ENCODE measurements at regions not wholly inside any gene's neighbourhood (a gene's known extent, or its start where the extent isn't known, plus 50 kb on each side); places are given as distances from the start of the nearest gene placed in this dataset.
"Not testable (repeated sequence)": the region's sequence is repeated elsewhere in the genome, so short reads cannot be mapped to it uniquely, and the experiment has no call there.

- no peak overlapping the region for H4K8ac ChIP-seq (ENCODE audit: low read depth, low read length)
- H3K4me1 ChIP-seq (ENCODE audit: control insufficient read depth, low read depth, low read length), result no peaks in the 10 kb centered on the region
- H3K56ac ChIP-seq (ENCODE audit: low read length), result no peak overlapping the region
- no peak overlapping the region for H3K18ac ChIP-seq (ENCODE audit: low read length)
- DNase-seq, result no peak
- no peak overlapping the region for H3K4ac ChIP-seq (ENCODE audit: low read depth, low read length)
- no peak overlapping the region for H2BK5ac ChIP-seq (ENCODE audit: low read length)
- no peak overlapping the region for H2BK15ac ChIP-seq (replicated peaks; ENCODE audit: low read depth)
- no peaks in the 10 kb centered on the region for H3K36me3 ChIP-seq (ENCODE audit: control insufficient read depth, insufficient read depth, low read length)
- no peak overlapping the region for H2AK5ac ChIP-seq (ENCODE audit: low read length)
- H3K79me2 ChIP-seq (ENCODE audit: control insufficient read depth, insufficient read depth, low read length), result no peaks in the 10 kb centered on the region
- no peaks in the 10 kb centered on the region for H3K79me1 ChIP-seq (ENCODE audit: low read length)
- no peak overlapping the region for H3K9ac ChIP-seq (ENCODE audit: low read length)
- no peak overlapping the region for H3K4me2 ChIP-seq (ENCODE audit: low read length)
- no peaks in the 10 kb centered on the region for H3K27me3 ChIP-seq (ENCODE audit: insufficient read depth, low read length, poor library complexity)
- no peak overlapping the region for H3K23ac ChIP-seq (ENCODE audit: low read length)
- H4K5ac ChIP-seq (ENCODE audit: low read length), result no peak overlapping the region
- no peak overlapping the region for H2BK120ac ChIP-seq (ENCODE audit: low read depth, low read length)
- no peak overlapping the region for H3K4me3 ChIP-seq (ENCODE audit: low read length)
- H3K27ac ChIP-seq (ENCODE audit: low read depth, low read length), result no peak overlapping the region
These were observed 1513.9 kb upstream of the PCDH10 start for GRCh38 chr4:131635191-131635590.

GRCh38 chr4:131638781-131639180 lies 1510.3 kb upstream of the PCDH10 start:
- no peaks in the 10 kb centered on the region for H3K27me3 ChIP-seq (ENCODE audit: insufficient read depth, low read length, poor library complexity)
- no peak for DNase-seq
- WGBS (ENCODE audit: extremely low coverage, insufficient coverage, low lambda C conversion rate), result no CpG with 5 or more reads among the region's 2 CpGs

GRCh38 chr4:131644619-131645018 lies 1504.5 kb upstream of the PCDH10 start:
- peak; percentile 88 for DNase-seq
- no peaks in the 10 kb centered on the region for H3K36me3 ChIP-seq (ENCODE audit: control insufficient read depth, insufficient read depth, low read length)
- H3K4me1 ChIP-seq (ENCODE audit: control insufficient read depth, low read depth, low read length), result no peaks in the 10 kb centered on the region
- no peak overlapping the region for H2BK120ac ChIP-seq (ENCODE audit: low read depth, low read length)
- no peak overlapping the region for H3K18ac ChIP-seq (ENCODE audit: low read length)
- no peak overlapping the region for H2AK5ac ChIP-seq (ENCODE audit: low read length)
- H3K79me2 ChIP-seq (ENCODE audit: control insufficient read depth, insufficient read depth, low read length), result no peaks in the 10 kb centered on the region
- H3K4me2 ChIP-seq (ENCODE audit: low read length), result no peak overlapping the region
- no peak overlapping the region for H3K56ac ChIP-seq (ENCODE audit: low read length)
- no peak overlapping the region for H3K27ac ChIP-seq (ENCODE audit: low read depth, low read length)
- H3K79me1 ChIP-seq (ENCODE audit: low read length), result no peaks in the 10 kb centered on the region
- WGBS (ENCODE audit: extremely low coverage, insufficient coverage, low lambda C conversion rate), result no CpG with 5 or more reads among the region's 1 CpG
- H2BK5ac ChIP-seq (ENCODE audit: low read length), result no peak overlapping the region
- no peaks in the 10 kb centered on the region for H3K27me3 ChIP-seq (ENCODE audit: insufficient read depth, low read length, poor library complexity)
- no peak overlapping the region for H3K4me3 ChIP-seq (ENCODE audit: low read length)
- H3K23ac ChIP-seq (ENCODE audit: low read length), result no peak overlapping the region
- no peak overlapping the region for H4K5ac ChIP-seq (ENCODE audit: low read length)
- no peak overlapping the region for H3K9ac ChIP-seq (ENCODE audit: low read length)
- no peak overlapping the region for H2BK15ac ChIP-seq (replicated peaks; ENCODE audit: low read depth)
- no peak overlapping the region for H3K4ac ChIP-seq (ENCODE audit: low read depth, low read length)
- no peak overlapping the region for H4K8ac ChIP-seq (ENCODE audit: low read depth, low read length)

More at GRCh38 chr4:131638781-131639180, 1510.3 kb upstream of the PCDH10 start:
- no peaks in the 10 kb centered on the region for H3K79me1 ChIP-seq (ENCODE audit: low read length)
- H3K9ac ChIP-seq (ENCODE audit: low read length), result no peak overlapping the region
- H3K27ac ChIP-seq (ENCODE audit: low read depth, low read length), result no peak overlapping the region
- no peak overlapping the region for H2BK120ac ChIP-seq (ENCODE audit: low read depth, low read length)
- H3K4me2 ChIP-seq (ENCODE audit: low read length), result no peak overlapping the region
- H4K5ac ChIP-seq (ENCODE audit: low read length), result no peak overlapping the region
- H3K23ac ChIP-seq (ENCODE audit: low read length), result no peak overlapping the region
- no peaks in the 10 kb centered on the region for H3K79me2 ChIP-seq (ENCODE audit: control insufficient read depth, insufficient read depth, low read length)
- H4K8ac ChIP-seq (ENCODE audit: low read depth, low read length), result no peak overlapping the region
- H2BK5ac ChIP-seq (ENCODE audit: low read length), result no peak overlapping the region
- H3K4me1 ChIP-seq (ENCODE audit: control insufficient read depth, low read depth, low read length), result no peaks in the 10 kb centered on the region
- no peaks in the 10 kb centered on the region for H3K36me3 ChIP-seq (ENCODE audit: control insufficient read depth, insufficient read depth, low read length)
- no peak overlapping the region for H3K4me3 ChIP-seq (ENCODE audit: low read length)
- H2AK5ac ChIP-seq (ENCODE audit: low read length), result no peak overlapping the region
- no peak overlapping the region for H3K56ac ChIP-seq (ENCODE audit: low read length)
- no peak overlapping the region for H2BK15ac ChIP-seq (replicated peaks; ENCODE audit: low read depth)
- H3K18ac ChIP-seq (ENCODE audit: low read length), result no peak overlapping the region
- H3K4ac ChIP-seq (ENCODE audit: low read depth, low read length), result no peak overlapping the region

GRCh38 chr4:131649227-131649626 lies 1499.9 kb upstream of the PCDH10 start:
- H3K18ac ChIP-seq (ENCODE audit: low read length), result no peak overlapping the region
- no peak overlapping the region for H2BK120ac ChIP-seq (ENCODE audit: low read depth, low read length)
- H4K5ac ChIP-seq (ENCODE audit: low read length), result no peak overlapping the region
- H3K27ac ChIP-seq (ENCODE audit: low read depth, low read length), result no peak overlapping the region
- no peaks in the 10 kb centered on the region for H3K79me2 ChIP-seq (ENCODE audit: control insufficient read depth, insufficient read depth, low read length)
- H2AK5ac ChIP-seq (ENCODE audit: low read length), result no peak overlapping the region
- no peak overlapping the region for H3K4me2 ChIP-seq (ENCODE audit: low read length)
- H4K8ac ChIP-seq (ENCODE audit: low read depth, low read length), result no peak overlapping the region
- DNase-seq, result no peak
- H3K56ac ChIP-seq (ENCODE audit: low read length), result no peak overlapping the region
- H3K4ac ChIP-seq (ENCODE audit: low read depth, low read length), result no peak overlapping the region
- H3K27me3 ChIP-seq (ENCODE audit: insufficient read depth, low read length, poor library complexity), result no peaks in the 10 kb centered on the region
- H3K9ac ChIP-seq (ENCODE audit: low read length), result no peak overlapping the region
- no peak overlapping the region for H3K23ac ChIP-seq (ENCODE audit: low read length)
- H3K36me3 ChIP-seq (ENCODE audit: control insufficient read depth, insufficient read depth, low read length), result no peaks in the 10 kb centered on the region
- no peak overlapping the region for H3K4me3 ChIP-seq (ENCODE audit: low read length)
- H2BK15ac ChIP-seq (replicated peaks; ENCODE audit: low read depth), result no peak overlapping the region
- no peaks in the 10 kb centered on the region for H3K79me1 ChIP-seq (ENCODE audit: low read length)
- 100% methylated on average over 1 of the region's 2 CpGs for WGBS (ENCODE audit: extremely low coverage, insufficient coverage, low lambda C conversion rate)
- H3K4me1 ChIP-seq (ENCODE audit: control insufficient read depth, low read depth, low read length), result no peaks in the 10 kb centered on the region
- no peak overlapping the region for H2BK5ac ChIP-seq (ENCODE audit: low read length)

- no peak overlapping the region for H2AK5ac ChIP-seq (ENCODE audit: low read length)
- H2BK15ac ChIP-seq (replicated peaks; ENCODE audit: low read depth), result no peak overlapping the region
- H3K4me3 ChIP-seq (ENCODE audit: low read length), result no peak overlapping the region
- no peak overlapping the region for H3K4me2 ChIP-seq (ENCODE audit: low read length)
- H4K5ac ChIP-seq (ENCODE audit: low read length), result no peak overlapping the region
- H3K18ac ChIP-seq (ENCODE audit: low read length), result no peak overlapping the region
- H2BK5ac ChIP-seq (ENCODE audit: low read length), result no peak overlapping the region
- H3K79me1 ChIP-seq (ENCODE audit: low read length), result no peaks in the 10 kb centered on the region
- WGBS (ENCODE audit: extremely low coverage, insufficient coverage, low lambda C conversion rate), result no CpG with 5 or more reads among the region's 2 CpGs
- H2BK120ac ChIP-seq (ENCODE audit: low read depth, low read length), result no peak overlapping the region
- no peaks in the 10 kb centered on the region for H3K36me3 ChIP-seq (ENCODE audit: control insufficient read depth, insufficient read depth, low read length)
- H3K9ac ChIP-seq (ENCODE audit: low read length), result no peak overlapping the region
- no peak overlapping the region for H3K4ac ChIP-seq (ENCODE audit: low read depth, low read length)
- H4K8ac ChIP-seq (ENCODE audit: low read depth, low read length), result no peak overlapping the region
- no peak overlapping the region for H3K23ac ChIP-seq (ENCODE audit: low read length)
- H3K56ac ChIP-seq (ENCODE audit: low read length), result no peak overlapping the region
- no peaks in the 10 kb centered on the region for H3K79me2 ChIP-seq (ENCODE audit: control insufficient read depth, insufficient read depth, low read length)
- no peaks in the 10 kb centered on the region for H3K4me1 ChIP-seq (ENCODE audit: control insufficient read depth, low read depth, low read length)
- DNase-seq, result no peak
- H3K27me3 ChIP-seq (ENCODE audit: insufficient read depth, low read length, poor library complexity), result no peaks in the 10 kb centered on the region
- no peak overlapping the region for H3K27ac ChIP-seq (ENCODE audit: low read depth, low read length)
These were observed 1498.1 kb upstream of the PCDH10 start for GRCh38 chr4:131650951-131651350.

GRCh38 chr4:131683314-131683713 lies 1465.8 kb upstream of the PCDH10 start:
- not testable (repeated sequence) for H4K5ac ChIP-seq (ENCODE audit: low read length); H3K56ac ChIP-seq (ENCODE audit: low read length); H4K8ac ChIP-seq (ENCODE audit: low read depth, low read length); H3K18ac ChIP-seq (ENCODE audit: low read length); H2BK5ac ChIP-seq (ENCODE audit: low read length); H3K79me2 ChIP-seq (ENCODE audit: control insufficient read depth, insufficient read depth, low read length); H3K4ac ChIP-seq (ENCODE audit: low read depth, low read length); H3K4me3 ChIP-seq (ENCODE audit: low read length); H2BK120ac ChIP-seq (ENCODE audit: low read depth, low read length); H2BK15ac ChIP-seq (replicated peaks; ENCODE audit: low read depth); H3K27ac ChIP-seq (ENCODE audit: low read depth, low read length); H3K4me1 ChIP-seq (ENCODE audit: control insufficient read depth, low read depth, low read length); H2AK5ac ChIP-seq (ENCODE audit: low read length); H3K36me3 ChIP-seq (ENCODE audit: control insufficient read depth, insufficient read depth, low read length); H3K23ac ChIP-seq (ENCODE audit: low read length); H3K79me1 ChIP-seq (ENCODE audit: low read length); H3K9ac ChIP-seq (ENCODE audit: low read length); H3K27me3 ChIP-seq (ENCODE audit: insufficient read depth, low read length, poor library complexity); H3K4me2 ChIP-seq (ENCODE audit: low read length)
- WGBS (ENCODE audit: extremely low coverage, insufficient coverage, low lambda C conversion rate), result no CpG with 5 or more reads among the region's 3 CpGs
- peak; percentile 6 for DNase-seq
